GM19397 (cell line): ENCODE measurements at regions not wholly inside any gene's neighbourhood (a gene's known extent, or its start where the extent isn't known, plus 50 kb on each side); places are given as distances from the start of the nearest gene placed in this dataset.
"Not testable (repeated sequence)": the region's sequence is repeated elsewhere in the genome, so short reads cannot be mapped to it uniquely, and the experiment has no call there.

Experiments
- ATAC-seq: cut with Tn5 transposase; IDR thresholded peaks from one replicate; pipeline ENCODE4 v1.9.1; 2021; ENCODE audit warnings: mild to moderate bottlenecking, moderate library complexity; ENCODE audit not compliant: unreplicated experiment

DNA sequence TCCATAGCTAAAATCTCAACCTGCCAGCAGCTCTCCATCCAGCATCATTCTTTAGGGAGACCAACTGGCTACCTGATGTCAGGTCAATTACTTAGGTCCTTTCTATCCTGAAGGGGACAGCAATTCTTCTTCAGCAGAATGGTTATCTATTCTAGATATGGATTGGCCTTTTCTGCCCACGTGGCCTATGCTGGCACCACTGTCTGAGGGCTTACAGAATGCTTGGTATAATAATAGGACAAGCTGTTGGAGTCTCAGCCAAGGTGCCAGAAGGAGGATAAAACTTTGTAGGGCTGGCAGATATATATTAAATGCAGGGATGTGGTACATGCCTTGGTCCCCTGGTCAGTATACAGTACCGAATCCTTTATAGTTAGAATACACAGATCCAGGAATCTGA lies 89.8 kb upstream of the C1GALT1C1 start:
- ATAC-seq = no peak

- ATAC-seq = no peak
Measured at GRCh38 chrX:120718969-120719368, 89.1 kb upstream of the C1GALT1C1 start.

DNA sequence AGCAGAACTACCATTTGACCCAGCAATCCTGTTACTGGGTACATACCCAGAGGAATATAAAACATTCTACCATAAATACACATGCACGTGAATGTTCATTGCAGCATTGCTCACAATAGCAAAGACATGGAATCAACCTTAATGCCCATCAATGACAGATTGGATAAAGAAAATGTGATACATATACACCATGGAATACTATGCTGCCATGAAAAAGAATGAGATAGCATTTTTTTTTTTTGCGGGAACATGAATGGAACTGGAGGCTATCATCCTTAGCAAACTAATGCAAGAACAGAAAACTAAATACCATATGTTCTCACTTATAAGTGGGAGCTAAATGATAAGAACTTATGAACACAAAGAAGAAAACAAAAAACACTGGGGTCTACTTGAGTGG lies 72.5 kb upstream of the C1GALT1C1 start:
- not testable (repeated sequence) for ATAC-seq

DNA sequence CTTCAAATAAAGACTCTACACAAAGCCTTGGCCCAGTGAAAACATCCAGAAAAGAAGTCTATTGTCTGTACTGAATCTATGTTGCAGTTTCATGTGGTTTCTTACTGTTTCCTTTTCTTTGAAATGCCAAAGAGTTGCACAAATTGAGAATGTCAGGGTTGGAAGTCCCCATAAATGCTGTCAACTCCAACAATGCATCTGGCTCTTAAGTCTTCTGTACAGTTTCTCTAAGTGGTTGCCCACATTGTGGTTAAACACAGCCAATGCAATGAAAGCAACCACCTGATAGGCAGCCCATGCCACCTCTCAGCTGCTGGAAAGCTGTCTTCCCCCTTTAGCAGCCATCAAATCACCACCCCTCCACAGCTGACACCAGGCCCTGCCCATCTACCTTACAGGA lies 67.2 kb upstream of the C1GALT1C1 start:
- peak; percentile 94 for ATAC-seq

DNA sequence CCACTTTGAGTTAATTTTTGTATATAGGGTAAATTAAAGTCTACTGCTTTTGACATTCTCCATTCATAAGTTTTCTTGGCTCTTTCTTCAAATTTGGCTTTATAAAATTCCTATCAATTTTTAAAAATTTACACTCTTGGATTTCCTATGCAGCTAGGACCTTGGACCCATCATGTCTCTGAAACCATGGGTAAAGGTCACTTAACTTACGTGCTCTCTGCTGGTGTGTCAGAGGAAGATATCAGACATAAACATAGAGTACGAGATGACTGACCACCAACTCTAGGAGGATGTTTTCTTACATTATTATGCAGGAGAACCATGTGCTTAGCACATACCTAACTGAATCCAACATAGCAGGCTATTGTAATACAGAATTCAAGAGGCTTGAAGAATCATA lies 62.5 kb upstream of the C1GALT1C1 start:
- no peak for ATAC-seq

DNA sequence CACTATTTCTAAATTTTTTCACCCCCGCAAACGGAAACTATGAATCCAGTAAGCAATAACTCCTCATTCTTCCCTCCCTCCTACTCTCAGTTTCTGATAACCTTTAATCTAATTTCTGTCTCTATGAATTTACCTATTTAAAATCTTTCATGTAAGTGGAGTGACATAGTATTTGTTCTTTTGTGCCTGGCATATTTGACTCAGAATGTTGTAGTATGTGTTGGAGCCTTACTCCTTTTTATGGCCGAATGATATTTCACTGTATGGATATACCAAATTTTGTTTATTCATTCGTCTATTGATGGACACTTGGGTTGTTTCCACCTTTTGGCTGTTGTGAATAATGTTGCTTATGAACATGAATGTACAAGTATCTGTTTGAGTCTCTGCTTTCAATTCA lies 61.1 kb upstream of the C1GALT1C1 start:
- ATAC-seq = no peak

- no peak for ATAC-seq
Measured at GRCh38 chrX:120690344-120690743, 60.5 kb upstream of the C1GALT1C1 start.

DNA sequence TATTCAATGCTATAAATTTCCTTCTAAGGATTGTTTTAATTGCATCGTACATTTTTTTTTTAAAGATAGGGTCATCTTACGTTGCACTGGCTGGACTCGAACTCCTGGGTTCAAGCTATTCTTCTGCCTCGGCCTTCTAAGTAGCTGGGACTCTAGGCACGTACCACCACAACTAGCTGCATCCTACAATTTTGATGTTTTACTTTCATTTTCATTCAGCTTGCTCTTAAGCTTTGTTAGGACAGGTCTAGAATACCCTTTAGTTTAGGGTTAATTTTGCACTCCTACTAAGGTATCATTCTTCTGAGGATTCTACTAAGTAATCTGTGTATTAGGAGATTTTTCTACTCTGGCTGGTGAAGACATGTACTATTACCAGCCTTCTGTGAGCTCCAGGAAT lies 50.2 kb upstream of the C1GALT1C1 start:
- ATAC-seq = no peak
